Activated CD8-positive, alpha-beta memory T cell treated with anti-CD3 and anti-CD28 coated beads for 4 hours (primary cell): ENCODE measurements at regions not wholly inside any gene's neighbourhood (a gene's known extent, or its start where the extent isn't known, plus 50 kb on each side); places are given as distances from the start of the nearest gene placed in this dataset.

Experiments
- DNase-seq, 2 donors: peaks; one replicate each; pipeline ENCODE4 v3.0.0-alpha.2; 2020; ENCODE audit warnings: low read depth in 2 of 2

DNA sequence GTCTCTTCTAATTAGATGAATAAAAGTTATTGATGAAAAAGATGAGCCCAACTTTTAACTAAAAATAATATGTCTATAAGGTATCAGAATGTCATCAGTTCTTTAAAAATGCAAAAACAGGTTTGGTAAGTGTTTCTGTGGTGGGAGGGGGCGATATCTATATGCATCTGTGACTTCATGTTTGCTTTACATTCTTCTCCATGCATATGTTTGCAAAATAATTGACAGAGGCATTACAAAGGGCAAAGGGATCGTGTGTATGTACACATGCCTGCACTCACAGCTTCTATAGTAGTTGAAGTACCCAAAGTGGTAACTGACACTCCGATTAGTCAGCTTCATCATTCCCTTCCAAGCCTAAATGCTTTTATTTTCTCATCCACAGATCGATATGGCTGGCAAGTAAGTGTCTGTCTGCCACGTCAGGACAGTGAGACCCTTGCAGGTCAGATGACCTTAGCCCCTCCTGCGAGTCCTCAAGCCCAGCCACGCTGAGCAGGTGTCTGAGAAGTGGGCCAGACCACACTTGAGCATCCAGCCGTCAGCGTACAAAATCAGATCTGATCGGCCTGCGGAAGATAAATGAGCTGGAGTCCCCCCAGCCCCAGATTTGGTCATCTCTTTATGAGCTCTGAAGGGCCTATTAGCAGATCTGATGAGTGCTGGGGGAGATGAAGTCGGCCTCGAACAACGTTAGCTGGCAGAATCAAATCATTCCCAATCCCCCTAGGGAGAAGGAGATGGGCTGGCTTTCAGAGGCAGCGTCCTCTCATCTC lies 369.1 kb downstream of the MAFB start:
- no peak for DNase-seq

DNA sequence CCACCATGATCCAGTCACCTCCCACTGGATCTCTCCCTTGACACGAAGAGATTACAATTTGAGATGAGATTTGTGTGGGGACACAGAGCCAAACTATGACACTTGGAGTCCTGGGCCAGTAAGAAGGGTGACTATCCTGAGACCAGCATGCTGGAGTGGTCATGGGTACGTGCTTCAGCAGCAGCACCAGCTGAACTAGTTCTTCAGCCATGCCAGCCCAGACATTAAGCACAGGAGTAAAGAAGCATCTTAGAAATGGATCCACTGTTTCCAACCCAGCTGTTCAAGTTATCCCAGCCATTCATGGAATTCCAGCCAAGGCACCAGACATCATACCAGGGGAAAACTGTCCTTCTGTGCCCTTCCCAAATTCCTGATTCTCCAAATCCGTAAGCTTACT lies 370.0 kb downstream of the MAFB start:
- DNase-seq, result no peak

DNA sequence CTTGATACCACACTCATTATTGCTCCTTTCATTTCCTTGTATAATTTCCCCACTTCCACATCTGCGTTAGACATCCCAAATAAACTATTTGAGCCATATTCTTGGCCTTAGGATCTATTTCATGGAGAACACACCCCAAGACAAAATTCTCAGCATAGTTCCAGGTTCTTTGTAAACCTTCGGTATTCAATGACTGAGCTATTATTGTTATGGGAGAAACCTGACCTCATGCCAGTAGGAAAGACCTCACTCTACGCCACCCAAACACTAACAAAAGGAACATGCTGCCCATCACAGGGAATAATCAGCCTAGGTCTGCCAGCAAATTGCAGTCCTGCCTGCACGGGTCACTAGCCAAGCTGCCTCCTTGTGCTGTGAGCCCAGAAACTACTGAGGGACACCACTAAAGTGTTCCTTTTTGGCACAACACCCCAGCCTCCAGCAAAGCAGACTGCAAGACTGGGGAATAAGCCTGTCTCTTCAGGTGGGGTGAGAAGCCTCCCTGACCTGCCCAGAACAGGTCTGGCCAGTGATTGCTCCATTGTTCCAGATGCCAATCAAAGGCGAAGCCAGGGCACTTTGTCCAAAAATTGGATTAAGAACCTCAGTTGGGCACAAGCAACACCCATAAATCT lies 371.8 kb downstream of the MAFB start:
- no peak for DNase-seq

DNA sequence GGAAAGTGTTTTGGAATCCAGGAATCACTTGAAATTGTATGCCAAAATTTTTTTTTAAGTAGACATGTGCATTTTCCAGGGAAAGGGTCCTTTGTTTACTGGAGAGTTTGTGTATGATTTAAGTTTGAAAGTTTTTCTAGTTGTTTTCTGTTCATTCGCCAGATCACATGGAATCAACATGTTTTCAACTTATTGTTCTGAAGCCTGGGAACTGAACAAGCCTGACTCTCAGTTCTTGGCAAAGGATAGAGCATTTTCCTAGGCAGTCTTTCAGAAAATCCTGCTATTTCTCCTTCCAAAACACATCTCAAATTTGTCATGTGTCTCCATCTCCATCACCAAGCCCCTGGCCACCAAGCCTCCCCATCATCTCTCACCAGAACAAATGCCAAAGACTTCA lies 374.8 kb downstream of the MAFB start:
- DNase-seq, result no peak

DNA sequence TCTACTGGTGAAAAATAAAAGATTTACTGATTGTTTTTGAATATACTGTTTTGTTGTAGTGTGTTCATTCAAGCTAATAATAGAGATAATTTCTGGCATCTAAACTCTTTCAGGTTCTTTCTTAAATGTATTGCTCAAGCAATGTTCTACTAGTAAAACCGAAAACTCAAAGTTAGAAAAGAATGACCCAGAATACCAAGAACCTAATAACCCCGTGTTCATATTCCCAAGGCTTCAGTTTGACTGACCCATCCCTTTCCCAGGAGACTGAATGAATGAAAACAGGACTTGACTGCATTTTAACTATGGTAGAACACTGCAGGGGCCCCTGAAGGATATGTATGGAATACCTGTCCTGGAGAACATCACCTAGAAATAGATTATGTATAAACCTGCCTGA lies 375.3 kb downstream of the MAFB start:
- DNase-seq, result no peak

DNA sequence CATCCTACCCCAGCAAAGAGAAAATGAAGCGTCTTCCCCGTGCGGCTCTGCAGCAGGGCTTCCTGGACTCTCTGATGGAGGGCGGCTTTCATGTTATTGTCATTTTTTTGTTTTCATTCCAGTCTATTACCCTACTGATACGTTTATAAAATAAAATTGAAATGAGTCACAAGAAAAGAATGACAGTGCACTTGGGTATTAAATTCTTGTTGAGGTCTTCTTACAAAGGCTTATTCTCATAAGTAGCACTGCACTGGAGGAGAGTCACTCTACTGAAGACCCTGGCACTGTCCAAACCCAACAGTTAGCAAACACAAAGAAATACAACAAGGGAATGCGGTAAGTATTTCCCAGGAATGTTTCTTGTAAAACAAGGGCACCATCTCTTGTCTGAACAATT lies 379.3 kb downstream of the MAFB start:
- DNase-seq, result no peak

DNA sequence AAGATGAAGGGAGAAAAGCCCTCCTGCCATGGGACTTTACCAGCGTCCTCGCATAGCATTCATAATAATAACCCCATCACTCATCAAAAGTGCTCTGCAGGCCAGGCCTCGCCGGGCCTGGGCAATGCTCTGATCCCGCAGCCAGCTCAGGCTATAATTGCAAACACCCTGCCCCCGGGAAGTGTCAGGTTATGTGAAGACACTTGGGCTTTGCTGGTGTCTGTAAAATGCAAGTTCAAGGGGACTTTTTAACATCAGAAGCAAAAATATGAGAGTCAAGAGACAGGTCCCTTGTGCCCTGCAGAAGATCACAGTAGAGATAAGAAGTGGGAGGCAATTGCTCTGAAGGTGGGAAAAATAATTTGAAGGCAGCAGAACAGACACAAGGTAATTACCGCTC lies 381.0 kb downstream of the MAFB start:
- no peak for DNase-seq

DNA sequence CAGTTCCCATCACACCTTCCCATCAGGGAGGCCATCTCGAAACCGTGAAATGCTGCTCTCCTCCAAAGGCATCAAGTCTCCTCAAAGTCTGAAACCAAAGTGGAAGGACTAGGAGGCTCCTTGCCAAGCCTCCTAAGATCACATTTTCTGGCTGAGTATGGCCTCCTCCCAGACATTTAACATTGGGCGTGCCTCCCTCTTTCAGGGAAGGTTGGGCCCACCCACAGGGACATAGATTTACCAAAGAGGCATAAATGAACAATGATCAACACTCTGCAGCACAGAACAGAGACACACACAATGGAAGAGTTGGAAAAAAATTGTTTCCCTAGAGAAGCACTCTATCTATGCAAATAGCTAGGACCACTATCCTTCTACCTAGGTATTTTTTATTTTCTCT lies 381.8 kb downstream of the MAFB start:
- DNase-seq, result no peak

DNA sequence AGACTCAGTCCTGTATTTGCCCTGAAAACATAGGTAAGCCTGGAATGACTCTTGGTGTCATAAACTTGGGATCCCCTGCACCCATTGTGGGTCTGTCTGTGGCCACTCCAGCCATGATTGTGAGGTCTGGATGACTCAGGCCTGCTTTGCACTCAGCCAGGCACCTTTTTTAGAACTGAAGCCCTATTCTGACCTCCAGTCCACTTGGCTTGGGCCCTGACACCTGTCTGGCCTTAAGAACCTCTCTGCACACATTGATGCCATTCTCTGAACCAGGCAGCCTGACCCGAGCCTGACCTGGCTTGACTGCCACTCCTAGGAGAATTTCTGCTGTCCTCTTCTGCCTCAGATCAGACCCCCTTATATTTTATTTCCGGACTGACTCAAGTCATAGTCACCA lies 383.7 kb downstream of the MAFB start:
- no peak for DNase-seq

DNA sequence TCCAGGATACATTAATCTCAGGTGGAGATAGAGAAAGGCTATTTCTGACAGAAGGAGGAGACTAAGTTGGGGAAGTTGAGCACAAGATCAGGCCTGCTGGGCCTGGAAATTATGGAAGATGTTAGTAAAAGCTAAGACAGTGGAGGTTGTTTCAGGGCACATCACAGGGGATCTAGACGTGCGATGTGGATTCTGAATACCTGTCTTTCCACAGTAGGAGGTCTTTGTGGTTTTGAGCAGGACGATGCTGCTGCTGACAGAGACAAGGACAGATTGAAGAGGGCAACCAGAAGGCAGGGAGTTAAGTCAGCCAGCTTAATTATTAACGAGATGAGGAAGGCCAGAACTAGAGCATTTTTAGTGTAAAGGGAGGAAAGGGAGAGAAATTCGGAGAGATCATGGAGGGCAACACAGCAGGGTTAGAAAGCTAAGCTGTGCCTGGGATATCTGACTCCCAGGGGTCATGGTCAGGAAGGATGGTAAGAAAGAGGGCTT lies 384.9 kb downstream of the MAFB start:
- no peak for DNase-seq

DNA sequence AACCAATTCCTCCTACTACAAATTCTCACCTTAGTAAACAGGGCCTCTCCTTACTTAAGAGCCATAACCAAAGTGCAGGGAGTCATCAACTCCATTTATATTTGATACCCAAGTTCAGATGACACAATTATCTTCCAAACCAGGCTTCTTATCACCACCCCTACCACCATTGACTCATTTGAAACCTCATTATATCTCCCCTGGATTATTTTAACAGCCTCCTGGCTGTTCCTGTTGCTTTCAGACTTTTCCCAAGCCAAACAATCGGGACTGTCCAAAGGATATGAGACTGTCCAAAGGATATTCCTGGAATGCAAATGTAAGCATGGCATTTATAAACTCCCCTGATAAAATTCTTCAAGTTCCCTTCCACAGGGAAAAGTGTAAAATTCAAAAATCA lies 394.3 kb downstream of the MAFB start:
- DNase-seq, result no peak

DNA sequence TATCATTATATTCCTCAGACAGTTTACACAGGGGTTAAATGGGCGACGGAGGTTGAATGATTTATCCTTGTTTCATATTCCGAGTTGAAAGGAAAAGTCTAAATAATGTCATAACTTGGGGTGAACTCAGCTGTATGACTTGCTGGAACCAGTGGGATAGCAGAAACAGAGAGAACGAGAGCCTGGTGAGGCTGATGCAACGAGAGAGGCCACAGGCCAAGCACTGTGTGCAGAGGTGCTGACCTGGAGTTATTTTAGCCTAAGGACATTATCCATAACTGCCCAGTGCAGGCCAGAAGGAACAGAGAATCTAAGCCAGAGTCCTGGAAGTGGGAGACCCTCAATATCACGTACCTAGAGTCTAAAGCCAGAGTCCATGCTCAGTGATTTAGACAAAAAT lies 394.9 kb downstream of the MAFB start:
- DNase-seq, result no peak

DNA sequence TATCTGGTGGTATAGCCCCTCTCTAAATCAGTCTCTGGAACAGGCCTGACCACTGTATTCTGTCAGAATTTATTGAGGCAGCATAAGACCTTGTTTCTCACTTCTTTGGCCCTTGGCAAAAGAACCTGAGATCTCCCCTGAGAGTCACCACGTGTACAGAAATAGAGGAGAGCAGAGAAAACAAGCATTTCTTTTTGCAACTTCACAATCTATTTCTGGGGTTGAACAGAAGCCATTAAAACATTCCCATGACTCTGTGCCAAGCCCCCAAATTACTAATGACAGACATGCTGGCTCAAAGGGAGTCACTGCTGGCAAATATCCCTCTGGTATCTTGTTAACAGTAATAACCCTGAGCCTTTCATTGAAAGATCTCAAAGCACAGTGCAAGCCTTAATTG lies 395.3 kb downstream of the MAFB start:
- no peak for DNase-seq

DNA sequence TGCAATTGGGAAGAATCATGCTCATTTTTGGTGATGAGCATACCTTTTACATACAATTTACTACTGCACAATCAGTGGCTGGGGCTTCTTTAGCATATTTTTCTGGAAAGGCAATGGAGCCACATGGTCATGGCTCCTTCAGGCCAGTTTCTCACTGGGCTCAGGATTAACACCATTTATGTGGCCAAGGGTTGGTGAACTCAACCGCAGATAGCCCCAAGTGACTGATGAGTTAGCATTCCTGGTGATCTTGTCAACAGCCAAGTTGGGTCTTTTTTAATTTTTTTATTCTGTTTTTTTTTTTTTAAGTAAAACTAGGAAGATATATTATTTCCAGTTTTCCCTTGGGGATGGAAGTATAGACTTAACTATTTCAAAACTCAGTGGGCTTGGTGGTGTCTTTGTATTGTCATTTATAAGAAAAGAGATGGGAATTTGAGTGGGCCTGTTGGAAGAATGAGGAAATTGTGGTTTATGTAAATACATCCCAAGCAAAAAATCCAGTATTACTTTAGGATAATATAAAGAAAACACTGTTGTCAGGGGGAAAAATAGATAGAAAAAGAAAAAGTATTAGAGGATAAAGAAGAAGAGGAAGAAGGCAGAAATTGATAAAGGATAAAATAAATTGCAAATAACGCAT lies 397.4 kb downstream of the MAFB start:
- no peak for DNase-seq

DNA sequence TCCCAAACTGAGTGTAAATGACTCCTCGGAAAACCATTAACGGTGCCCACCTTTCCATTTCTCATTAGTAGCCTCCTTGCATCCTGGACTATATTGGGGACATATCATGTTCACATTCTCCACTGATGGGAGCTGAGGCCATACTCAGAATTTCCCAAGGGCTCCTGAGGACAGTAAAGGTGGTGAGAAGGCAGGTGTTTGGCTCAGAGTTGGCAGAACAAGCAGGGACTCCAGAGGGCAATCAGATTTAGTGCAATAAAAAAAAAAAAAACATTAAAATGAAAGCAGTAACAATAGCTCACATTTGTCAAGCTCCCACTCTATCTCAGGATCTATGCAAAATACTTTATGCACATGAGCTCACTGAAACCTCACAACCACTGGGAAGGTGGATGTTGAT lies 401.4 kb downstream of the MAFB start:
- no peak for DNase-seq

DNA sequence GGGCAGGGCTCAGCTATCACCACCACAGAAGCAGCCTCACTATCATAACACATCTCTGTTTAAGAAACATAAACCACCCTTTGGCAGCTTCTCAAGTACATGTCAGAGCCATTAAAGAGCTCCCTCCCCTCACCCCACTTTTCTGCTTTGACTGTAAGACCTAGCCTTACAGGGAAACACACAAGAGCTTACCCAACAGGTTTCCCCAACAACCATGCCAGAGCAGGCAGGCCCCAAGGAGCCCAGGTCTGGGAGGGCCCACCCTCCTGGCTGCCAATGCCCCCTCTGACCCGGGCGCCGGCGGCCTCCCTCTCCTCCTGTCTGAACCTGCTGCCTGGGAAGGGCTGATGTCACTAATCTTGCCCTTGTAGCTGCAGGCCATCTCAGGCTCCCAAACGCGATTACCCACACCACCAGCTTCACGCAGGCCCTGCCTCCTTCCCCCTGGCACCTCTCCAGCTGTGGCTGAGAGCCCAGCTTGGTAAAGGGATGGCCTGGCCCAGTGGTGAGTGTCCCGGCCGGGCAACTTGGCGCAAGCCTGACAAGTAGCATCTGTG lies 402.0 kb downstream of the MAFB start:
- no peak for DNase-seq

DNA sequence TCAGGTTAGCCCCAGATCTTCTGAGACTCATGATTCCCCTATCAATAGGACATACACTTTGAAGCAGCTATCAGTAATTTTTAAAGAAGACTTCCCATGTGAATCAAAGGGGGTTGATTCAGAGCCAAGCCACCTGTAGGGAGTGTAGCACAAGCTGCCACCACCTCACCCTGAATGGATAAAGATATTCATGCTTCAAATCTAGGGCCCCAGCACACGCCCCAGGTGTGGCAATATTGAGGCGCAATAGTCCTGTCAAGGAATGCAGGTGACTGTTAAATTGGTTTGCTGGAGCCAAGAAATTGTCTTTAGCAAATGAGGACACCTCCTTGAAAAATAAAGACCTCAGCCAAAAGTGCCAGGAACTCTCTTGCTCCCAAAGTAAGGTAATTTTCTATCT lies 404.4 kb downstream of the MAFB start:
- no peak for DNase-seq

DNA sequence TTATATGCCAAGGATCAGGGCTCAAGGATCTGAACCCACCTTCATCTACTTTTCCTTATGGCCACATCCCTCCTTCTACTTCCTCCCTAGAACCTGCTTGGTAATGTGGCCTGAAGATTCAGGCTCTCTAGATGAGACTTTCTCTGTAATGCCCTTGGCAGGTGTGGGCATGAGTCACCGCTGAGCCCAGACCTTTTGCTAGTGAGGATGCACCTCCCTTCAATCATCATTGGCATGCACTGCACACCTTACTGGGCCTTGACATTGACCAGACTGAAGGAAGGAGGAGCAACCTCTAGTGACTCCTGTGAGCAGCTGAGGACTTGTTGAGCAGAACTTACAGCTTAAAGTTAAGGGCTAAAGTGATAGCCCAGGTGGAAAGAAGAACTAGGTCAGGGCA lies 405.3 kb downstream of the MAFB start:
- no peak for DNase-seq

DNA sequence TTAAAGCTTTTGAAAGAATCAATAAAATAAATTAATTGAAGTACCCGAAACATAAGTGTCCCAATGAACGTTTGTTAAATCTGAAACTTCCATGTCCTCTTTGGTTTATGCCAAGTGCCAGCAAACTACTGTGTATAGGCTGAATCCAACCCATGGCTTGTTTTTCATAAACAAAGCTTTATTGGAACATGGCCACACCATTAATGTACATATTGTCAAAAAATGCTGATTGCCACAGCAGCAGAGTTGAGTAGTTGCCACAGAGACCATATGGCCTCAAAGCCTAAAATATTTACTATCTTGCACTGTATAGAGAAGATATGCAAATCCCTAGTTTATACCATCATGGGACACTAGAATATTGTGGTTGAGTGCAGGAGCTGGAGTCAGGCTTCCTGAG lies 406.1 kb downstream of the MAFB start:
- DNase-seq, result no peak

DNA sequence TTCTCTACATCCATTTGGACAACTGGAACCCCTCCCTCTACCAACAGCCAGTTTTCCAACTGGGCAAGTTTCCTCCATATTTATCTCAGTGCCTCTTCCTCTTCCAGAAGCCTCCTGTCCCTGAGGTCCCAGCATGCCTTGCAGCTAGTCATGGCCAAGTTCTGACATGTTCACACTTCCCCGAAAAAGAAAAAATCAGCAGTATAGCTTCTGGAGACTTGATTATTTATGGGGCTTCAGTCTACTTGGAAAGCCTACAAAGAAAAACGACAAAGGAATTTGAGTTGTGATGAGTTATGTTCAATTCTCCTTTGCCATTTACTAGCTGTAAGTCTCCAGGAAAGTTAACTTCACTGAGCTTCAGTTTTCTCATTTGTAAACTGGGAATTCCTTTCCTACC lies 406.5 kb downstream of the MAFB start:
- DNase-seq, result no peak

DNA sequence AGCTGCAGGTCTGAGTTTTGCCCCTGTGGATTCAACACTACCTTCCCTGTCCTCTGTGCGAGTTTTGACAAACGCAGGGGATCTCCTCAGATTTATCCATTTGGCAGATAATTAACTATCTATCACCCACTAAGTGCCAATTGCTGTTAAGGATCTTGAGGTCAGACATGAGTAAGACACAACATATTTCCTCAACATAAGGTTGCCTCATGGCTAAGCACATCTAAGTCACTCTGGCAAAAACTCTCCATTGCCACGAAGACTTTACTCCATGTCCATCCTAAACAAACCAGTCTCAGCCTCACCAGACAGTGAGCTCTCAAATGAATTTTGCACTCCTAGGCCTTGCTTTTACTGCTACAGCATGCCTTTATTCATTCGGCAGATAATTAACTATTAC lies 408.4 kb downstream of the MAFB start:
- no peak for DNase-seq

DNA sequence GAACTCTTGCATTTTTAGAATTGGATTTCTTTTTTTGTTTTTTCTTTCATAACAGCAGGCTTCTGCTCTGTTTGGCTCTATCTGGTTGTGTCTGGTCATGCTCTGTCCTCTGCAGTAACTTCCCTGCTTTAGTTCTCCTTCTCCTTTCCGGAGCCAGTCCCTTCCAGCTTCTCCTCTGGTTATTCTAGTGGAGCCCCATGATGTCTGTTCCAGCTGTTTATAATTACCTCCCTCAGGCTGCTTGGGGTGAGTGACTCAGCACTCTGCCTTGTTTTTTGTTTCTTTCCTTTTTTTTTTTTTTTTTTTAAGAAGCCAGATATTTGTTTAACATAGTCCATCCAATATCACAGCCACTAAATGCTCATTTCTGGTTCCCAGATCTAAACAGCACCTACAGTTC lies 409.6 kb downstream of the MAFB start:
- no peak for DNase-seq

DNA sequence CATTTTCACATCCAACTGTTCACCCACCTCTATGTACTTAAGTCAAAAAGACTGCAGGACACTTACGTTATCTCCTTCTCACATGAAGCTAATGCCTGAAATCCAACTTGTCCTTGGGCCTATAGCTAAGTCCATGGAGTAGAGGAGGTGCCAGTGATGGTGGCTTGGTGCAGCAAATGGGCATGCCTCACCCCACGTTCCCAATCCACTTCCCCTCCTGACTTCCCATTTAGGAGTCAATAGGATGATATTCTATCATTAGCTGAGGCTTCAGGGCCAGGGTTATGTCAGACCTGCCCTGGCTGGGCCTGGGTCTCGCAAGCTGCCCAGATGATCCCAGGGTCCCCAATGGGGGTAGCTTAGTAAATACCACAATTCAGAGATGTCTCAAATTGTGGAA lies 410.4 kb downstream of the MAFB start:
- no peak for DNase-seq
